PC-3 (cell line): ENCODE measurements at regions not wholly inside any gene's neighbourhood (a gene's known extent, or its start where the extent isn't known, plus 50 kb on each side); places are given as distances from the start of the nearest gene placed in this dataset.

Source experiments
- ATAC-seq: fragments of 200-7000 bp; cut with Tn5 transposase; 2 replicates; pipeline ENCODE4 v1.9.1; 2020; ENCODE audit warnings: mild to moderate bottlenecking, moderate library complexity
- BruUV-seq: library from RNA; stranded (reverse); fragments of 400-500 nt; replicated peaks from 2 replicates; lab custom pipeline; 2021; lab: Mats Ljungman, UMichigan
- CTCF ChIA-PET: fragments of 300-600 bp; sonication (Branson Sonifier 250); formaldehyde crosslinking; loops from one replicate; lab custom pipeline; 2022; ENCODE audit warnings: antibody characterized with exemption; lab: Charles Lee
- POLR2A ChIA-PET: fragments of 300-600 bp; sonication (Branson Sonifier 250); formaldehyde crosslinking; loops from one replicate; lab custom pipeline; 2022; ENCODE audit warnings: antibody characterized with exemption; ENCODE audit not compliant: unreplicated experiment; lab: Charles Lee
- DNase-seq: peaks from one replicate; pipeline ENCODE4 v3.0.0-alpha.2; 2015
- H2AFZ ChIP-seq: fragments of 300-600 bp; sonication (generic); 2 replicates; pipeline ENCODE4 v1.6.0; 2016; ENCODE audit warnings: antibody characterized with exemption, low read length
- H3F3A ChIP-seq: fragments of 300-600 bp; sonication (generic); one replicate; pipeline ENCODE4 v1.6.0; 2017; ENCODE audit warnings: antibody characterized with exemption, low read length, control low read depth, mild to moderate bottlenecking; ENCODE audit not compliant: unreplicated experiment
- H3K27ac ChIP-seq: fragments of 300-600 bp; sonication (generic); 2 replicates; pipeline ENCODE4 v1.5.1; 2016; ENCODE audit warnings: mild to moderate bottlenecking, low read length
- H3K27me3 ChIP-seq: fragments of 300-600 bp; sonication (generic); 2 replicates; pipeline ENCODE4 v1.6.1; 2016; ENCODE audit warnings: low read length, mixed read lengths
- H3K36me3 ChIP-seq: fragments of 300-600 bp; sonication (generic); 2 replicates; pipeline ENCODE4 v1.6.1; 2016; ENCODE audit warnings: low read depth, mixed run types, low read length, mixed read lengths
- H3K4me1 ChIP-seq: fragments of 300-600 bp; sonication (generic); 2 replicates; pipeline ENCODE4 v1.5.1; 2016; ENCODE audit warnings: low read length; ENCODE audit not compliant: insufficient read depth
- H3K4me2 ChIP-seq: fragments of 300-600 bp; sonication (generic); 2 replicates; pipeline ENCODE4 v1.6.0; 2016; ENCODE audit warnings: low read length
- H3K4me3 ChIP-seq: fragments of 300-600 bp; sonication (generic); 2 replicates; pipeline ENCODE4 v1.5.1; 2016; ENCODE audit warnings: mild to moderate bottlenecking, low read length, mixed read lengths
- H3K79me2 ChIP-seq: fragments of 300-600 bp; sonication (generic); 2 replicates; pipeline ENCODE4 v1.6.1; 2017; ENCODE audit warnings: low read length, mixed read lengths
- H3K9ac ChIP-seq: fragments of 300-600 bp; sonication (generic); 2 replicates; pipeline ENCODE4 v1.6.0; 2016; ENCODE audit warnings: mild to moderate bottlenecking, low read length
- H3K9me2 ChIP-seq: fragments of 300-600 bp; sonication (generic); replicated peaks from 2 replicates; pipeline ENCODE4 v1.6.1; 2016; ENCODE audit warnings: mixed run types, low read length, mixed read lengths
- H3K9me3 ChIP-seq: fragments of 300-600 bp; sonication (generic); 2 replicates; pipeline ENCODE4 v1.6.1; 2016; ENCODE audit warnings: low read length, mixed read lengths
- H4K20me1 ChIP-seq: fragments of 300-600 bp; sonication (generic); 2 replicates; pipeline ENCODE4 v1.6.1; 2016; ENCODE audit warnings: low read length, mixed read lengths
- CTCF ChIP-seq: fragments of 300-600 bp; sonication (generic); conservative IDR thresholded peaks from 2 replicates; pipeline ENCODE4 v1.5.1; 2017; ENCODE audit warnings: antibody characterized with exemption, low read depth, mild to moderate bottlenecking, low read length
- EZH2 ChIP-seq: fragments of 300-600 bp; sonication (generic); IDR thresholded peaks from one replicate; pipeline ENCODE4 v1.6.1; 2017; ENCODE audit warnings: antibody characterized with exemption, mild to moderate bottlenecking, low read length; ENCODE audit not compliant: unreplicated experiment
- EZH2phosphoT487 ChIP-seq: fragments of 300-600 bp; sonication (generic); IDR thresholded peaks from 2 replicates; pipeline ENCODE4 v1.6.1; 2018; ENCODE audit warnings: mild to moderate bottlenecking, antibody characterized with exemption, low read length, borderline replicate concordance
- intact Hi-C: fragments of 100-400 bp; cut with micrococcal nuclease; formaldehyde crosslinking; loops from 2 replicates; pipeline ENCODE4 v1.9.0; 2023

- no peak for TF ChIP-seq CTCF
- no peak for TF ChIP-seq EZH2phosphoT487
- no peak for TF ChIP-seq EZH2
- Histone ChIP-seq H3K4me1 (no peaks in the 10 kb centered on the region), H3K4me2 (no peak overlapping the region), H3K9me2 (no peaks in the 10 kb centered on the region), H2AFZ (no peak overlapping the region), H3K27me3 (no peaks in the 10 kb centered on the region), H3K79me2 (no peaks in the 10 kb centered on the region), H3K27ac (no peak overlapping the region), H3K9ac (no peak overlapping the region), H3F3A (no peaks in the 10 kb centered on the region), H4K20me1 (no peaks in the 10 kb centered on the region), H3K36me3 (no peaks in the 10 kb centered on the region), H3K9me3 (no peaks in the 10 kb centered on the region), H3K4me3 (no peak overlapping the region)
- no TSS peak for BruUV-seq
- ChIA-PET CTCF (no interaction called here), POLR2A (no interaction called here)
- ATAC-seq = no peak
- intact Hi-C loops = no loop called here
- DNase-seq = no peak
Observed at GRCh38 chr15:93485438-93486327, 396.7 kb upstream of the RGMA start.

- Histone ChIP-seq H3K9ac (no peak overlapping the region), H3K27ac (no peak overlapping the region), H3K79me2 (no peaks in the 10 kb centered on the region), H3F3A (no peaks in the 10 kb centered on the region), H3K4me2 (no peak overlapping the region), H3K27me3 (no peaks in the 10 kb centered on the region), H2AFZ (no peak overlapping the region), H3K36me3 (no peaks in the 10 kb centered on the region), H3K4me3 (no peak overlapping the region), H4K20me1 (no peaks in the 10 kb centered on the region), H3K9me3 (no peaks in the 10 kb centered on the region), H3K9me2 (no peaks in the 10 kb centered on the region), H3K4me1 (no peaks in the 10 kb centered on the region)
- no peak for ATAC-seq
- intact Hi-C loops = no loop called here
- no peak for DNase-seq
- ChIA-PET POLR2A (no interaction called here), CTCF (no interaction called here)
- TF ChIP-seq CTCF = no peak
- TF ChIP-seq EZH2phosphoT487 = no peak
- TF ChIP-seq EZH2 = no peak
- BruUV-seq = no TSS peak
Observed at GRCh38 chr15:93483923-93484322, 394.9 kb upstream of the RGMA start.

- DNase-seq (no peak), ATAC-seq (no peak)
- no peaks in the 10 kb centered on the region for H3K9me2 ChIP-seq
- no peaks in the 10 kb centered on the region for H3K79me2 ChIP-seq
- no peak overlapping the region for H3K9ac ChIP-seq
- TF ChIP-seq EZH2 (no peak), EZH2phosphoT487 (no peak), CTCF (no peak)
- no peak overlapping the region for H3K4me3 ChIP-seq
- no TSS peak for BruUV-seq
- H3F3A ChIP-seq = no peaks in the 10 kb centered on the region
- no peaks in the 10 kb centered on the region for H3K4me1 ChIP-seq
- no peaks in the 10 kb centered on the region for H3K9me3 ChIP-seq
- H4K20me1 ChIP-seq = no peaks in the 10 kb centered on the region
- no peak overlapping the region for H2AFZ ChIP-seq
- no peak overlapping the region for H3K4me2 ChIP-seq
- ChIA-PET CTCF (no interaction called here), POLR2A (no interaction called here)
- no peaks in the 10 kb centered on the region for H3K36me3 ChIP-seq
- no peak overlapping the region for H3K27ac ChIP-seq
- no peaks in the 10 kb centered on the region; the same call in 1 of the 2 replicates for H3K27me3 ChIP-seq
- intact Hi-C loops = no loop called here
Observed at GRCh38 chr15:93482731-93483130, 393.7 kb upstream of the RGMA start.
